ENCODE measurements at regions not wholly inside any gene's neighbourhood (a gene's known extent, or its start where the extent isn't known, plus 50 kb on each side); places are given as distances from the start of the nearest gene placed in this dataset.

GRCh38 chr7:90053094-90053493 is 101.2 kb upstream of the STEAP1 start:
- no peak overlapping the region for H3K4me3 Mint-ChIP-seq (ENCODE audit: unreplicated experiment)
- Histone ChIP-seq H3K36me3 (ENCODE audit: control insufficient read depth, insufficient read depth, low read length) (no peaks in the 10 kb centered on the region), H3K9me3 (no peaks in the 10 kb centered on the region), H3K4me1 (no peaks in the 10 kb centered on the region), H3K4me3 (ENCODE audit: low read depth, low read length) (no peak overlapping the region), H3K27me3 (replicated peaks; ENCODE audit: control insufficient read depth, insufficient read depth, low read length) (no peaks in the 10 kb centered on the region)
- no peak for DNase-seq
- CTCF ChIA-PET: no interaction called here
- no peaks in the 10 kb centered on the region for H3K36me3 Mint-ChIP-seq (ENCODE audit: insufficient read depth, unreplicated experiment)
- H3K4me1 Mint-ChIP-seq (ENCODE audit: low read depth, unreplicated experiment): no peaks in the 10 kb centered on the region
- BruUV-seq (replicated peaks): no TSS peak
- POLR2A ChIA-PET: no interaction called here
- no peaks in the 10 kb centered on the region for H3K9me3 Mint-ChIP-seq (ENCODE audit: unreplicated experiment)
- intact Hi-C loops (cut with micrococcal nuclease; ENCODE audit: unreplicated experiment): no loop called here
- no peak overlapping the region for H3K27ac Mint-ChIP-seq (ENCODE audit: unreplicated experiment)
- peaks cover 3% of the 10 kb centered on the region for H3K27me3 Mint-ChIP-seq (ENCODE audit: insufficient read depth, unreplicated experiment)
- TF ChIP-seq CTCF (IDR thresholded peaks at IDR 0.05; ENCODE audit: insufficient read depth in 1 of 2, low read depth in 1 of 2, low read length in 1 of 2, severe bottlenecking in 1 of 2, unreplicated experiment in 1 of 2): no peak

DNA sequence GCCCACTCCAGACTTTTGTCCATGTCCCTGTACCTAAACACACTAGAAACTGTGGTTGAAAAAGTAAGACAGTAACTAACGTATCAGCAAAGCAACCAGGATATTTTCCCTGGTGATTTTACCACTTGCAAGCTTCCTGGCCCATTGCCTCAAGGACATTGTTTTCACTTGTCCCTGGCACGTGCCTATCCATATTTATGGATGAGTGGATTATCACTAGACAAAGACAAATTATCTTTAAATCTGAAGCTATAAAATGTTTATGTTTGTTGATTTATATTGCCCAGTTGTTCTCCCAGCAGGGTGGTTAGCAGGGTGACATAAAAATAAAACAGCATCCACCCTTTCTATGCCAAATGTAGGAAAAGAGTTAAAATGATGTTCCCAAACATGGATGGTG is 93.2 kb upstream of the STEAP1 start:
- Histone ChIP-seq H3K27me3 (replicated peaks; ENCODE audit: control insufficient read depth, insufficient read depth, low read length) (no peaks in the 10 kb centered on the region), H3K4me3 (ENCODE audit: low read depth, low read length) (no peak overlapping the region), H3K4me1 (no peaks in the 10 kb centered on the region), H3K36me3 (ENCODE audit: control insufficient read depth, insufficient read depth, low read length) (no peaks in the 10 kb centered on the region), H3K9me3 (no peaks in the 10 kb centered on the region)
- H3K36me3 Mint-ChIP-seq (ENCODE audit: insufficient read depth, unreplicated experiment): no peaks in the 10 kb centered on the region
- DNase-seq: no peak
- H3K9me3 Mint-ChIP-seq (ENCODE audit: unreplicated experiment): no peaks in the 10 kb centered on the region
- peaks cover 6% of the 10 kb centered on the region for H3K27me3 Mint-ChIP-seq (ENCODE audit: insufficient read depth, unreplicated experiment)
- CTCF ChIA-PET: no interaction called here
- TF ChIP-seq CTCF (IDR thresholded peaks at IDR 0.05; ENCODE audit: insufficient read depth in 1 of 2, low read depth in 1 of 2, low read length in 1 of 2, severe bottlenecking in 1 of 2, unreplicated experiment in 1 of 2): no peak
- no peak overlapping the region for H3K4me3 Mint-ChIP-seq (ENCODE audit: unreplicated experiment)
- BruUV-seq (replicated peaks): no TSS peak
- no peaks in the 10 kb centered on the region for H3K4me1 Mint-ChIP-seq (ENCODE audit: low read depth, unreplicated experiment)
- no peak overlapping the region for H3K27ac Mint-ChIP-seq (ENCODE audit: unreplicated experiment)
- intact Hi-C loops (cut with micrococcal nuclease; ENCODE audit: unreplicated experiment): no loop called here
- POLR2A ChIA-PET: no interaction called here

- H3K27me3 Mint-ChIP-seq (ENCODE audit: insufficient read depth, unreplicated experiment): peaks cover 5% of the 10 kb centered on the region
- no peak for TF ChIP-seq CTCF (IDR thresholded peaks at IDR 0.05; ENCODE audit: insufficient read depth in 1 of 2, low read depth in 1 of 2, low read length in 1 of 2, severe bottlenecking in 1 of 2, unreplicated experiment in 1 of 2)
- no peak overlapping the region for H3K4me3 Mint-ChIP-seq (ENCODE audit: unreplicated experiment)
- H3K27me3 ChIP-seq (replicated peaks; ENCODE audit: control insufficient read depth, insufficient read depth, low read length): no peaks in the 10 kb centered on the region
- H3K4me1 ChIP-seq: no peaks in the 10 kb centered on the region
- no peaks in the 10 kb centered on the region for H3K9me3 ChIP-seq
- CTCF ChIA-PET: no interaction called here
- H3K4me1 Mint-ChIP-seq (ENCODE audit: low read depth, unreplicated experiment): no peaks in the 10 kb centered on the region
- no peak for DNase-seq
- H3K9me3 Mint-ChIP-seq (ENCODE audit: unreplicated experiment): no peaks in the 10 kb centered on the region
- no TSS peak for BruUV-seq (replicated peaks)
- no peak overlapping the region for H3K4me3 ChIP-seq (ENCODE audit: low read depth, low read length)
- POLR2A ChIA-PET: no interaction called here
- H3K36me3 Mint-ChIP-seq (ENCODE audit: insufficient read depth, unreplicated experiment): no peaks in the 10 kb centered on the region
- no peak overlapping the region for H3K27ac Mint-ChIP-seq (ENCODE audit: unreplicated experiment)
- intact Hi-C loops (cut with micrococcal nuclease; ENCODE audit: unreplicated experiment): no loop called here
- no peaks in the 10 kb centered on the region for H3K36me3 ChIP-seq (ENCODE audit: control insufficient read depth, insufficient read depth, low read length)
Measured at GRCh38 chr7:90064370-90064769, 89.9 kb upstream of the STEAP1 start.
